SK-N-SH treated with all-trans-retinoic acid at 6 μM for 48 hours (cell line): ENCODE measurements at regions not wholly inside any gene's neighbourhood (a gene's known extent, or its start where the extent isn't known, plus 50 kb on each side); places are given as distances from the start of the nearest gene placed in this dataset.

Source experiments
- ATAC-seq: fragments of 200-7000 bp; cut with Tn5 transposase; 3 replicates; pipeline ENCODE4 v1.9.1; 2020; ENCODE audit warnings: mild to moderate bottlenecking, moderate library complexity
- ARNTL ChIP-seq: fragments of 450-650 bp; formaldehyde crosslinking; IDR thresholded peaks from 2 replicates; pipeline ENCODE4 v1.5.0; 2020; ENCODE audit warnings: low read depth, mild to moderate bottlenecking, moderate library complexity, borderline replicate concordance
- BACH2 ChIP-seq: fragments of 250-450 bp; sonication (Bioruptor Pico); IDR thresholded peaks from 2 replicates; pipeline ENCODE4 v1.9.0; 2021; ENCODE audit warnings: mild to moderate bottlenecking, borderline replicate concordance
- CREB5 ChIP-seq: fragments of 250-450 bp; sonication (Bioruptor Pico); IDR thresholded peaks from 2 replicates; pipeline ENCODE4 v1.5.1; 2020; ENCODE audit warnings: low read depth, mild to moderate bottlenecking, moderate library complexity
- CSDC2 ChIP-seq: fragments of 250-450 bp; sonication (Bioruptor Pico); IDR thresholded peaks from 2 replicates; pipeline ENCODE4 v1.5.0; 2020; ENCODE audit warnings: mild to moderate bottlenecking, moderate library complexity
- ESRRG ChIP-seq: fragments of 250-450 bp; sonication (Bioruptor Pico); IDR thresholded peaks from 2 replicates; pipeline ENCODE4 v1.6.1; 2021; ENCODE audit warnings: mild to moderate bottlenecking
- GLIS3 ChIP-seq: fragments of 250-450 bp; sonication (Bioruptor Pico); IDR thresholded peaks from 2 replicates; pipeline ENCODE4 v1.5.0; 2020; ENCODE audit warnings: mild to moderate bottlenecking, moderate library complexity
- ISL1 ChIP-seq: fragments of 250-450 bp; sonication (Bioruptor Pico); IDR thresholded peaks from 2 replicates; pipeline ENCODE4 v2.1.2; 2022; ENCODE audit warnings: mild to moderate bottlenecking, moderate library complexity
- OSR1 ChIP-seq: fragments of 250-450 bp; sonication (Bioruptor Pico); IDR thresholded peaks from 2 replicates; pipeline ENCODE4 v1.8.0; 2022; ENCODE audit warnings: moderate library complexity, mild to moderate bottlenecking, inconsistent platforms
- POU6F1 ChIP-seq: fragments of 250-450 bp; sonication (Bioruptor Pico); IDR thresholded peaks from 2 replicates; pipeline ENCODE4 v1.8.0; 2021; ENCODE audit warnings: low read depth, mild to moderate bottlenecking, moderate library complexity, borderline replicate concordance
- PPARA ChIP-seq: fragments of 250-450 bp; sonication (Bioruptor Pico); IDR thresholded peaks from 2 replicates; pipeline ENCODE4 v1.5.0; 2020; ENCODE audit warnings: mild to moderate bottlenecking, borderline replicate concordance
- RARB ChIP-seq: fragments of 250-450 bp; sonication (Bioruptor Pico); IDR thresholded peaks from 2 replicates; pipeline ENCODE4 v1.8.0; 2021; ENCODE audit warnings: mild to moderate bottlenecking, moderate library complexity
- TCF4 ChIP-seq: fragments of 250-450 bp; sonication (Bioruptor Pico); IDR thresholded peaks from 2 replicates; pipeline ENCODE4 v1.8.0; 2021; ENCODE audit warnings: mild to moderate bottlenecking, moderate library complexity, borderline replicate concordance
- TOX ChIP-seq: fragments of 250-450 bp; sonication (Bioruptor Pico); IDR thresholded peaks from 2 replicates; pipeline ENCODE4 v1.8.0; 2021; ENCODE audit warnings: mild to moderate bottlenecking, moderate library complexity, borderline replicate concordance
- TSHZ2 ChIP-seq: fragments of 250-450 bp; sonication (Bioruptor Pico); IDR thresholded peaks from 2 replicates; pipeline ENCODE4 v1.5.0; 2020; ENCODE audit warnings: mild to moderate bottlenecking, moderate library complexity
- ZC3H10 ChIP-seq: fragments of 250-450 bp; sonication (Bioruptor Pico); IDR thresholded peaks from 2 replicates; pipeline ENCODE4 v1.5.1; 2021; ENCODE audit warnings: mild to moderate bottlenecking, moderate library complexity
- ZFP3 ChIP-seq: fragments of 250-450 bp; sonication (Bioruptor Pico); IDR thresholded peaks from 2 replicates; pipeline ENCODE4 v1.5.0; 2020; ENCODE audit warnings: mild to moderate bottlenecking, moderate library complexity
- ZFP30 ChIP-seq: fragments of 450-650 bp; formaldehyde crosslinking; IDR thresholded peaks from 2 replicates; pipeline ENCODE4 v1.5.0; 2022; ENCODE audit warnings: mild to moderate bottlenecking, moderate library complexity
- ZNF565 ChIP-seq: fragments of 450-650 bp; formaldehyde crosslinking; conservative IDR thresholded peaks from 2 replicates; pipeline ENCODE4 v1.5.0; 2020; ENCODE audit warnings: low read depth, mild to moderate bottlenecking, moderate library complexity
- ZNF70 ChIP-seq: fragments of 450-650 bp; formaldehyde crosslinking; IDR thresholded peaks from 2 replicates; pipeline ENCODE4 v1.5.0; 2020; ENCODE audit warnings: mild to moderate bottlenecking, moderate library complexity
- ZNF8 ChIP-seq: fragments of 450-650 bp; formaldehyde crosslinking; IDR thresholded peaks from 2 replicates; pipeline ENCODE4 v1.5.0; 2020; ENCODE audit warnings: mild to moderate bottlenecking, moderate library complexity

GRCh38 chr13:74839656-74840055, 642.3 kb downstream of the TBC1D4 start (continued):
- TF ChIP-seq TSHZ2: no peak
- TF ChIP-seq PPARA: no peak
- no peak for TF ChIP-seq BACH2 (CRISPR knock-in tag)
- no peak for TF ChIP-seq ZNF565 (CRISPR knock-in tag)
- no peak for TF ChIP-seq OSR1 (CRISPR knock-in tag)
- no peak for TF ChIP-seq ZFP3 (CRISPR knock-in tag)

GRCh38 chr13:74838096-74838495, 643.9 kb downstream of the TBC1D4 start:
- no peak for ATAC-seq
- TF ChIP-seq ZNF70 (CRISPR knock-in tag) (no peak), ISL1 (CRISPR knock-in tag) (no peak), TSHZ2 (no peak), ZNF8 (CRISPR knock-in tag) (no peak), ZFP30 (CRISPR knock-in tag) (no peak), BACH2 (CRISPR knock-in tag) (no peak), PPARA (no peak), RARB (CRISPR knock-in tag) (no peak), ZFP3 (CRISPR knock-in tag) (no peak), POU6F1 (no peak), GLIS3 (CRISPR knock-in tag) (no peak), TCF4 (CRISPR knock-in tag) (no peak), ZNF565 (CRISPR knock-in tag) (no peak), OSR1 (CRISPR knock-in tag) (no peak), CREB5 (no peak)

- TF ChIP-seq CREB5 (no peak), ESRRG (CRISPR knock-in tag) (no peak), GLIS3 (CRISPR knock-in tag) (no peak), ISL1 (CRISPR knock-in tag) (no peak), ZC3H10 (no peak), ARNTL (CRISPR knock-in tag) (no peak), TOX (no peak), ZNF70 (CRISPR knock-in tag) (no peak), PPARA (no peak), TSHZ2 (no peak), ZFP3 (CRISPR knock-in tag) (no peak), ZNF565 (CRISPR knock-in tag) (no peak), CSDC2 (CRISPR knock-in tag) (no peak)
Observed at GRCh38 chr13:74836628-74837027, 645.3 kb downstream of the TBC1D4 start.

More at GRCh38 chr13:74836628-74837027, 645.3 kb downstream of the TBC1D4 start:
- ATAC-seq: no peak
